PC-3 (cell line): ENCODE measurements at regions not wholly inside any gene's neighbourhood (a gene's known extent, or its start where the extent isn't known, plus 50 kb on each side); places are given as distances from the start of the nearest gene placed in this dataset.

Source experiments
- ATAC-seq: fragments of 200-7000 bp; cut with Tn5 transposase; 2 replicates; pipeline ENCODE4 v1.9.1; 2020; ENCODE audit warnings: mild to moderate bottlenecking, moderate library complexity
- BruUV-seq: library from RNA; stranded (reverse); fragments of 400-500 nt; replicated peaks from 2 replicates; lab custom pipeline; 2021; lab: Mats Ljungman, UMichigan
- CTCF ChIA-PET: fragments of 300-600 bp; sonication (Branson Sonifier 250); formaldehyde crosslinking; loops from one replicate; lab custom pipeline; 2022; ENCODE audit warnings: antibody characterized with exemption; lab: Charles Lee
- POLR2A ChIA-PET: fragments of 300-600 bp; sonication (Branson Sonifier 250); formaldehyde crosslinking; loops from one replicate; lab custom pipeline; 2022; ENCODE audit warnings: antibody characterized with exemption; ENCODE audit not compliant: unreplicated experiment; lab: Charles Lee
- DNase-seq: peaks from one replicate; pipeline ENCODE4 v3.0.0-alpha.2; 2015
- H2AFZ ChIP-seq: fragments of 300-600 bp; sonication (generic); 2 replicates; pipeline ENCODE4 v1.6.0; 2016; ENCODE audit warnings: antibody characterized with exemption, low read length
- H3F3A ChIP-seq: fragments of 300-600 bp; sonication (generic); one replicate; pipeline ENCODE4 v1.6.0; 2017; ENCODE audit warnings: antibody characterized with exemption, low read length, control low read depth, mild to moderate bottlenecking; ENCODE audit not compliant: unreplicated experiment
- H3K27ac ChIP-seq: fragments of 300-600 bp; sonication (generic); 2 replicates; pipeline ENCODE4 v1.5.1; 2016; ENCODE audit warnings: mild to moderate bottlenecking, low read length
- H3K27me3 ChIP-seq: fragments of 300-600 bp; sonication (generic); 2 replicates; pipeline ENCODE4 v1.6.1; 2016; ENCODE audit warnings: low read length, mixed read lengths
- H3K36me3 ChIP-seq: fragments of 300-600 bp; sonication (generic); 2 replicates; pipeline ENCODE4 v1.6.1; 2016; ENCODE audit warnings: low read depth, mixed run types, low read length, mixed read lengths
- H3K4me1 ChIP-seq: fragments of 300-600 bp; sonication (generic); 2 replicates; pipeline ENCODE4 v1.5.1; 2016; ENCODE audit warnings: low read length; ENCODE audit not compliant: insufficient read depth
- H3K4me2 ChIP-seq: fragments of 300-600 bp; sonication (generic); 2 replicates; pipeline ENCODE4 v1.6.0; 2016; ENCODE audit warnings: low read length
- H3K4me3 ChIP-seq: fragments of 300-600 bp; sonication (generic); 2 replicates; pipeline ENCODE4 v1.5.1; 2016; ENCODE audit warnings: mild to moderate bottlenecking, low read length, mixed read lengths
- H3K79me2 ChIP-seq: fragments of 300-600 bp; sonication (generic); 2 replicates; pipeline ENCODE4 v1.6.1; 2017; ENCODE audit warnings: low read length, mixed read lengths
- H3K9ac ChIP-seq: fragments of 300-600 bp; sonication (generic); 2 replicates; pipeline ENCODE4 v1.6.0; 2016; ENCODE audit warnings: mild to moderate bottlenecking, low read length
- H3K9me2 ChIP-seq: fragments of 300-600 bp; sonication (generic); replicated peaks from 2 replicates; pipeline ENCODE4 v1.6.1; 2016; ENCODE audit warnings: mixed run types, low read length, mixed read lengths
- H3K9me3 ChIP-seq: fragments of 300-600 bp; sonication (generic); 2 replicates; pipeline ENCODE4 v1.6.1; 2016; ENCODE audit warnings: low read length, mixed read lengths
- H4K20me1 ChIP-seq: fragments of 300-600 bp; sonication (generic); 2 replicates; pipeline ENCODE4 v1.6.1; 2016; ENCODE audit warnings: low read length, mixed read lengths
- EZH2 ChIP-seq: fragments of 300-600 bp; sonication (generic); IDR thresholded peaks from one replicate; pipeline ENCODE4 v1.6.1; 2017; ENCODE audit warnings: antibody characterized with exemption, mild to moderate bottlenecking, low read length; ENCODE audit not compliant: unreplicated experiment
- EZH2phosphoT487 ChIP-seq: fragments of 300-600 bp; sonication (generic); IDR thresholded peaks from 2 replicates; pipeline ENCODE4 v1.6.1; 2018; ENCODE audit warnings: mild to moderate bottlenecking, antibody characterized with exemption, low read length, borderline replicate concordance
- intact Hi-C: fragments of 100-400 bp; cut with micrococcal nuclease; formaldehyde crosslinking; loops from 2 replicates; pipeline ENCODE4 v1.9.0; 2023
- TF ChIP-seq, protein P1 (sequence below): fragments of 300-600 bp; sonication (generic); conservative IDR thresholded peaks from 2 replicates; pipeline ENCODE4 v1.5.1; 2017; ENCODE audit warnings: antibody characterized with exemption, low read depth, mild to moderate bottlenecking, low read length

DNA sequence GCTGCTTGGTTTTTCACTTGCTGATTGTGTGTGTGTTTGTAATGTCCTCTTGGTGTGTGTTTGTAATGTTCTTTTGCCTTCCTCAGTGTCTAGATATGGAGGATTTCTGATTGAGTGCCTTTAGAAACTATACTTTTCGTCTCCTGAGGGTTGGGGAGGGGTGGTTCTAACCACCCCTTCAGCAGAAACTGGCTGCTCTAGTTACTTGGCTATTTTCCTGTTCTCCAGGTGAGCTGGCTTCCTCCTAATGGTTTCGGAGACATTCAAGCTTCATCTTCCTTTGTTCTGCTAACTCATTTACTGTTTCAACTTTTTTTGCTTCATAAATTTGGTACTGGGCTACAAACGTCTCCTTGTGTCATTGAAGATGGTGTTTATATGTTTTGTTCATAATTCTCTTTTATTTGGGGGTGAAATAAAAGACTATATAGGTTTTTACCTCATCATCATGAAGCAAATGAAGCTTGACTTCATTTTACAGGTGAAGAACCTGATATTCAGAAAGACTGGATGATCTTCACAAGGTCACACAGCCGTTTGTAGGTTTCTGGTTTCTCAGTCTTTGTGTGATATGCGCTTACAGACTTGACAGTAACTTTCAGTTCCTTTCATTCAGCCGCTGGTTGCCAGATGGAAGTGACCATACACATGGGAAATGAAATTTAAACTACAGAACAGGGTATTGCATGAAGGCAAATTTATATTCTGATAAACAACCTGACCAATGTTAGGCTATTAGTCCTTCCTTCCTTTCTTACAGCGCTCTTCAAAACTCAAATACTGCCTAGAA, 238.5 kb downstream of the GALR1 start:
- Histone ChIP-seq H3K9me3 (no peaks in the 10 kb centered on the region), H3K4me3 (no peak overlapping the region), H3K27ac (no peak overlapping the region), H3K79me2 (no peaks in the 10 kb centered on the region), H4K20me1 (no peaks in the 10 kb centered on the region), H3F3A (no peaks in the 10 kb centered on the region), H3K4me1 (no peaks in the 10 kb centered on the region), H3K36me3 (no peaks in the 10 kb centered on the region), H3K4me2 (no peak overlapping the region), H3K9ac (no peak overlapping the region), H2AFZ (no peak overlapping the region), H3K9me2 (no peaks in the 10 kb centered on the region), H3K27me3 (peaks cover 47% of the 10 kb centered on the region)
- DNase-seq (no peak), ATAC-seq (no peak)
- intact Hi-C loops, result no loop called here
- POLR2A ChIA-PET, result no interaction called here
- no TSS peak for BruUV-seq
- CTCF ChIA-PET, result no interaction called here
- TF ChIP-seq EZH2 (no peak), EZH2phosphoT487 (no peak)
- TF ChIP-seq, protein P1, sequence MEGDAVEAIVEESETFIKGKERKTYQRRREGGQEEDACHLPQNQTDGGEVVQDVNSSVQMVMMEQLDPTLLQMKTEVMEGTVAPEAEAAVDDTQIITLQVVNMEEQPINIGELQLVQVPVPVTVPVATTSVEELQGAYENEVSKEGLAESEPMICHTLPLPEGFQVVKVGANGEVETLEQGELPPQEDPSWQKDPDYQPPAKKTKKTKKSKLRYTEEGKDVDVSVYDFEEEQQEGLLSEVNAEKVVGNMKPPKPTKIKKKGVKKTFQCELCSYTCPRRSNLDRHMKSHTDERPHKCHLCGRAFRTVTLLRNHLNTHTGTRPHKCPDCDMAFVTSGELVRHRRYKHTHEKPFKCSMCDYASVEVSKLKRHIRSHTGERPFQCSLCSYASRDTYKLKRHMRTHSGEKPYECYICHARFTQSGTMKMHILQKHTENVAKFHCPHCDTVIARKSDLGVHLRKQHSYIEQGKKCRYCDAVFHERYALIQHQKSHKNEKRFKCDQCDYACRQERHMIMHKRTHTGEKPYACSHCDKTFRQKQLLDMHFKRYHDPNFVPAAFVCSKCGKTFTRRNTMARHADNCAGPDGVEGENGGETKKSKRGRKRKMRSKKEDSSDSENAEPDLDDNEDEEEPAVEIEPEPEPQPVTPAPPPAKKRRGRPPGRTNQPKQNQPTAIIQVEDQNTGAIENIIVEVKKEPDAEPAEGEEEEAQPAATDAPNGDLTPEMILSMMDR, result no peak

DNA sequence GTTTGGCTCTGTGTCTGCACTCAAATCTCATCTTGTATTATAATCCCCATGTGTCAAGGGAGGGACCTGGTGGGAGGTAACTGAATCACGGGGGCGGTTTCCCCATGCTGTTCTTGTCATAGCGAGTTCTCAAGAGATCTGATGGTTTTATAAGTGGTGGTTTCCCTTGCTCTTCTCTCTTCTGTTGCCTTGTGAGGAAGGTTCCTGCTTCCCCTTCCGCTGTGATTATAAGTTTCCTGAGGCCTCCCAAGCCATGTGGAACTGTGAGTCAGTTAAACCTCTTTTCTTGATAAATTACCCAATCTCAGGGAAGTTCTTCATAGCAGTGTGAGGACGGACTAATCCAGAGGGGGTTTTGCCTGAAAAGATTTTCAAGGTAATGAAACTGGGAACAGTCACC, 245.4 kb downstream of the GALR1 start:
- Histone ChIP-seq H3K27ac (no peak overlapping the region), H3K9me2 (no peaks in the 10 kb centered on the region), H3K4me1 (no peaks in the 10 kb centered on the region), H2AFZ (no peak overlapping the region), H3K36me3 (no peaks in the 10 kb centered on the region), H3K4me3 (no peak overlapping the region), H4K20me1 (no peaks in the 10 kb centered on the region), H3F3A (no peaks in the 10 kb centered on the region), H3K9ac (no peak overlapping the region), H3K4me2 (no peak overlapping the region), H3K27me3 (peaks cover 37% of the 10 kb centered on the region), H3K9me3 (no peaks in the 10 kb centered on the region), H3K79me2 (no peaks in the 10 kb centered on the region)
- no peak for ATAC-seq
- no peak for TF ChIP-seq EZH2
- TF ChIP-seq EZH2phosphoT487, result no peak
- TF ChIP-seq, protein P1, result no peak
- intact Hi-C loops, result no loop called here
- BruUV-seq, result no TSS peak
- no peak for DNase-seq
- CTCF ChIA-PET, result no interaction called here
- POLR2A ChIA-PET, result no interaction called here

DNA sequence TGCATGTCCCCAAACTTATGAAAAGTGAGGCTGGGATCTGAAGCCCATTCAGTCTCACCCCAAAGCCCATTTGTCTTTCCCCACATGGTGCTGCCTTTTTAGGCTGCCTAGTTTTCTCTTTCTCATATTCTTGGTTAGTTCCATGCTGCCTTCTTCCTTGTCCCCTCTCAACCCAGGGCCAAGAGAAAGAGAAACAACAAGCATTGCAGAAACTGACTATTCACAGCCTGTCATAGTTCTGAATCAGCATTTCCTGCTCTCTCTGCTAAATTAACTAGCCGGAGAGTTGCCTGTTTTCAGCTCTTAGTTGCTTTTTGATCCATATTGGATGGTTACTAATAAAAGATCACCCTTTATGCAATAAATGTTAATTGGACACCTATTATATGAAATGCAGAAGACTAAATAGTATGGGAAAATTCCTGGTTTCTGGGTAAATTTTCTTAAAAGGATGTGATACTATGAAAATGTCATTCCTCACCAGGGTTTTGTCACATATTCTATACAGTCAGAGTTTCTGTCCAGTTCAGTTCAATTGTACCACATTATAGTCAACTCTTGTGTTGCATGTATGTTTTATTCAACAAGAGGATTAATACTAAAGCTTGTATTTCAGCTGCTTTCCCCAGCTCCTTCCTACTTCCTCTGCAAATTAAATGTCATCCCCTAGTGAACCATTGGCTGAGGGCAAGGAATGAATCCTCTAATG, 246.5 kb downstream of the GALR1 start:
- DNase-seq, result no peak
- POLR2A ChIA-PET, result no interaction called here
- Histone ChIP-seq H3F3A (no peaks in the 10 kb centered on the region), H3K4me1 (no peaks in the 10 kb centered on the region), H3K27me3 (peaks cover 31% of the 10 kb centered on the region), H3K27ac (no peak overlapping the region), H3K9me2 (no peaks in the 10 kb centered on the region), H3K9ac (no peak overlapping the region), H3K79me2 (no peaks in the 10 kb centered on the region), H3K36me3 (no peaks in the 10 kb centered on the region), H2AFZ (no peak overlapping the region), H4K20me1 (no peaks in the 10 kb centered on the region), H3K4me3 (no peak overlapping the region), H3K4me2 (no peak overlapping the region), H3K9me3 (no peaks in the 10 kb centered on the region)
- CTCF ChIA-PET, result no interaction called here
- intact Hi-C loops, result no loop called here
- ATAC-seq, result no peak
- no TSS peak for BruUV-seq
- TF ChIP-seq EZH2phosphoT487, result no peak
- TF ChIP-seq EZH2, result no peak
